Amniotic stem cell (primary cell): ENCODE measurements at regions not wholly inside any gene's neighbourhood (a gene's known extent, or its start where the extent isn't known, plus 50 kb on each side); places are given as distances from the start of the nearest gene placed in this dataset.

ENCODE experiments used
- DNase-seq: peaks from one replicate; lab custom pipeline; 2025; lab: John Stamatoyannopoulos, UW

DNA sequence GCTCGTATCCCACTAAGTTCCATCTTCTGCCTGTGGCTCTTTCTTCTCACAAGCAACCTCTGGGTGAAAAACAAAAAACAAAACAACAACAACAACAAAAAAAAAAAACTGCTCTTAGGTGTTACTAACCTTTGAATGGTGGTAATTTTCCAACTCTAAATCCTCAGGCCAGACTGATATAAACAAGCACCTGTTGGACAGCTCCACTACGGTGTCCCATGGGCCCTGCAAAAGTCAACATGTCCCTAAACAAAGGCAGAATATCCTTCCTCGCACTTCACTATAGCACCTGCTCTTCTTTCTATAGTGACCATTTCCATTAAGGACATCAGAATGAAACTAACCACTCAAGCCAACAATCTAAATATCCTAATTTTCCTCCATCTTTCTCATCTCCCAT, 54.6 kb upstream of the PARM1 start:
- no peak for DNase-seq

DNA sequence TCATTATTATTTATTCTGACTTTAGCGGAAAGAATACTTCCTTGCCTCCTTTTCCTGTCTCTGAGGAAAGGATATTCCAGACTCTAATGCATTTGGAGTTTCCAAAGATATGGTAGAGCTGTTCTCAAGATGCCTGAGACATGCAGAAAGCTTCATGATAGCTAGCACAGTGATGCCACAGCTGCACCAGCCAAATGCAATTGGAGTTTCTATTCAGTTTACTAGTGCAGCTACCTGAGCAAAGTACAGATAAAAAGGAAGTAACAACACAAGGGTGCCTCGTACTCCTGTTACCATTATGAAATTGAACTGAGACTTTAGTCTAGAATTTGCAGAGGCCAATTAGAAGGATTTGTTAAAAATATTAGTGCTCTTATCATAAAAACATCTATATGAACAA, 57.5 kb upstream of the PARM1 start:
- no peak for DNase-seq

DNA sequence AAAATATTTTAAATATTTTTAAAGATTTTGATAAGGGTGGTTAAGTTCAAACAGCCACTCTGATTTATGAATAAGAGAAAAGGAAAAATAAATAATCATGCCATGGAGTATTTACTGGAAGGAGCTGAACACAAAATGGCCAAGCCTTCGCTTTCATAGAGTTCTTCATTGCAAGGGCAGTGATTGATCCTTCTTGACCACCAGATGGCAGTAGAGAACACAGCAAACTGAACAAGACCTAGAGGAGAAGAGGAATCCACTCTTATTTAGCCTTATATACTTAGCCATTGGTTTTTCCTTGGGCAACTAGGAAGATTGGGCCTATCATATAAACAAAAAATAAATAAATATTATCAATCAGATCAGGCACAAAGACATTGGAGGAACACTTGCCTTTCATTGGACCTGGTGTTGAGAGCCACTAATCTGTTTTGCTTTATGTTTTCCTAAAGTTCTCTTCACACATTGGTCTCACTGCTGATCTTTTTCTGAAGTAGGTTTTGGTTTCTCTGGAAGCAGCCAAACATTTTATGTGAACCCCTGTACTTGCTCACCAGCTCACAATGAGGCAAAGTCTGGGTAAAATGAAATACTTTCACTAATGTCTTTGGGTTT, 58.1 kb upstream of the PARM1 start:
- peak; percentile 73 for DNase-seq

DNA sequence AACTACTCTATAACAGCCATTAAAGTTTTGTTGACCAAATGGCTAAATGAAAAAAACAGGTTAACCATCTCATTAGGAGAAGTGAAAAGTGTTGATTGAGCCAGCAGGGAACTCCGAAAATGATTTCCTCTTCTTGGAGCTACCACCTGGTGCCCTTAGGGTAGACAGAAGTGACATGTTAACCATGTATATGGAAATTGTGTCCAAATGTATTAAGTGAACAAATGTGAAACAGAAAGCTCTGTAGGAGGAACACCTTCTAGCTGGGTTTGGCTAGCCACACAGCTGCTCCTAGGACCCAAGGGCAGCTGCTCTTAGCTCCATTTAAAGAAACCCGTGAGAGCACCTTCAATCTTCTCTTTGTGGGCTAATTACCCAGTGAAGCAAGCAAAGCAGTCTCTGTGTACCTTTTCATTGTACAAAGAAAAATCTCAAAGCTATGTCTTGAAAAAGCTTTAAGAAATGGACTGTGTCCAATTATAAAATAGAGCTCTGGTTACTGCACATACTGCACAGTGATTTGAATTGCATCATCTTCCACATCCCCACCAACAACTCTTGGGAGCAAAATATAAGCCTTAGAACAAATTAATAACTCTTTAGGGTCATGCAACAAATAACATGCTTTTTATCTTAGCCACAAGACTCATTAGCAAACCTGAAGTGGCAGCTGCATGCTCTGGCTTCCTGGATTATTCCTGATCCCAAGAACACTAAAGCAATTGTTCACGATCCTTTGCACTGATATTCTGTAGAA, 59.2 kb upstream of the PARM1 start:
- DNase-seq: no peak

DNA sequence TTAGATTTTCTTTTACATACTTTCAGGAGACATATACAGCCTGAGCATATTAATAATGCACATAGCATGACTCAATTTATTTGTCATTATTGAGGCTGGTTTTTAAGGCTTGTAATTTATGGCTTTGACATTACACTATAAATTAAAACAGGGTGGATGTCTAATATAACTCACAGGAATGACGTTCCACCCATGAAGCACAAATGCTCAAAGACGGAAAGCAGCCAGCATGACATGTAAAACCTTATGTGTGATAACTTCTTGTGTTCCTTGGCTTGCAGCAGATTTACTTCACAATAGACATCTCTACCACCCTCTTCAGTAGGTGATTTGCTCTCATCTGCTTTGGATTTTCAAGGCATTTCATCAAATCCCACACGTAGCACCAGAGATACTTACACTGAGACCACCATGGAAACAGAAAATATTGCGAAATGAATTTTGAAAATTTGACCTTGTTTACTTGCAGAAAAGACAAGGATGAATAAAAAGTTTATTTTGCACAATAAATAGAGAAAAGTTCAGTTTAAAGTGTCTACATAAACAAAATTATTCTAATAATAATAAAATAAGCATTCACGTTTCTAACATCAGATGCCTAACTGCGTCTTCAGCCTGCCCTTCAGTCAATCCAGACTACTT, 64.7 kb upstream of the BTC start:
- no peak for DNase-seq

DNA sequence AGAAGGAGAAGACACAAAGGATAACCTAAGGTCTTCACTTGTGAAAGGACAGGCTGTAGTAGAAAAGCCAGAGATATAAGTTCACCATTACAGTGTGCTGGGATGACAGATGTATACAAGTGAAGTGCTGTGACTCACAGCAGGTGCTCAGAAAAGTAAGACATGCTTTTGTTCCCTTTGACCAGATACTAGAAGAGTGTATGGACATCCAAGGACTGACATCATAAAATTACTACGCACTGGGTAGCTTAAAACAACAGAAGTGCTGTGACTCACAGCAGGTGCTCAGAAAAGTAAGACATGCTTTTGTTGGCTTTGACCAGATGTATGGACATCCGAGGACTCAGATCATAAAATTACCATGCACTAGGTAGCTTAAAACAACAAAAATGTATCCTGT, 61.6 kb upstream of the BTC start:
- DNase-seq: no peak

DNA sequence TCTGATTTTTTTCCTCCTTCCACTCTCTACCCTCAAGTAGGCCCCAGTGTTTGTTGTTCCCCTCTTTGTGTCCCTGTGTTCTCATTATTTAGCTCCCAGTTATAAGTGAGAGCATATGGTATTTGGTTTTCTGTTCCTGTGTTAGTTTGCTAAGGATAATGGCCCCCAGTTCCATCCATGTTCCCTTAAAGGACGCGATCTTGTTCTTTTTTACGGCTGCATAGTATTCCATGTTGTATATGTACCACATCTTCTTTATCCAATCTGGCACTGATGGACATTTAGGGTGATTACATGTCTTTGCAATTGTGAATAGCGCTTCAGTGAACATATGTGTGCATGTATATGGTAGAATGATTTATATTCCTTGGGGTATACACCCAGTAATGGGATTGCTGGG, 54.5 kb upstream of the BTC start:
- DNase-seq: no peak

DNA sequence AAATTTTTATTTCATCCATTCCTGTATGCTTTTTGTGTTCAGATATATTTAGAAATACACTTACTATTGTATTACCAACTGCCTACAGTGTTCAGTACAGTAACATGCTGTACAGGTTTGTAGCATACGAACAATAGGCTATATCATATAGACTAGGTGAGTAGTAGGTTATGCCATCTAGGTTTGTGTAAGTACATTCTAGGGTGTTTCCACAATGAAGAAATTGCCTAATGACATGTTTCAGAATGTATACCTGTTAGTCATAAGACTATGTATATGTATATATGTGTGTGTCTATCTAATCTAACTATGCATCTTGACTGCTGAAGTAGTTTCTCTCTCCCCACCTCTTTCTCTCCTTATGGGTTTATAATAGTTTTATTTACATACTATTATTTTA, 51.5 kb upstream of the BTC start:
- no peak for DNase-seq
